ENCODE measurements at regions not wholly inside any gene's neighbourhood (a gene's known extent, or its start where the extent isn't known, plus 50 kb on each side); places are given as distances from the start of the nearest gene placed in this dataset.

DNA sequence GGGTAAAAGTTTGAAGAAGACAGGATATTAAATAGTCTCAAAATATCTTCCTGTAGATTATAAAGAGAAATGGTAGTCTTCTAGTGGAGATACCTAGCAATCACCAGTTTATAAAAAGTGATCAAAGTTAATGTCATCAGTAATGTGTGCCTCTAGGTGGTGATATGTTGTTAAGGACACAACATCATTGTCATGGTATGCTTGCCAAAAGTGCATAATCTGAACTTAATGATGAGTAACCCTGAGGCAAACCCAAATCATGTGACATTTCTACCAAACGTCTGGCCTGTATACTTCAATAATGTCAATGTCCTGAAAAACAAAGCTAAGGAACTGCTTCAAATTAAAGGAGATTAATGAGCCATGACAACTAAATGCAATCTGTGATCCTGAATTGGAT is 214.7 kb downstream of the PHLDA1 start:
- Histone ChIP-seq H3K27ac (ENCODE audit: low read length) (no peak overlapping the region), H2AFZ (ENCODE audit: low read depth, low read length) (no peak overlapping the region), H3K27me3 (ENCODE audit: insufficient read depth, low read depth, low read length) (no peaks in the 10 kb centered on the region), H3K4me2 (ENCODE audit: low read length) (no peak overlapping the region), H3K9ac (ENCODE audit: low read length) (no peak overlapping the region), H3F3A (ENCODE audit: insufficient read depth, low read length, poor library complexity, severe bottlenecking) (peaks cover 9% of the 10 kb centered on the region), H4K20me1 (ENCODE audit: insufficient read depth) (no peaks in the 10 kb centered on the region), H3K36me3 (ENCODE audit: insufficient read depth, low read length) (no peaks in the 10 kb centered on the region), H3K9me3 (ENCODE audit: low read length) (no peaks in the 10 kb centered on the region), H3K4me3 (ENCODE audit: low read length) (no peak overlapping the region), H3K9me2 (ENCODE audit: insufficient read depth, low read length) (no peaks in the 10 kb centered on the region), H3K79me2 (replicated peaks; ENCODE audit: insufficient read depth, low read length) (no peaks in the 10 kb centered on the region)
- TF ChIP-seq, protein P1, sequence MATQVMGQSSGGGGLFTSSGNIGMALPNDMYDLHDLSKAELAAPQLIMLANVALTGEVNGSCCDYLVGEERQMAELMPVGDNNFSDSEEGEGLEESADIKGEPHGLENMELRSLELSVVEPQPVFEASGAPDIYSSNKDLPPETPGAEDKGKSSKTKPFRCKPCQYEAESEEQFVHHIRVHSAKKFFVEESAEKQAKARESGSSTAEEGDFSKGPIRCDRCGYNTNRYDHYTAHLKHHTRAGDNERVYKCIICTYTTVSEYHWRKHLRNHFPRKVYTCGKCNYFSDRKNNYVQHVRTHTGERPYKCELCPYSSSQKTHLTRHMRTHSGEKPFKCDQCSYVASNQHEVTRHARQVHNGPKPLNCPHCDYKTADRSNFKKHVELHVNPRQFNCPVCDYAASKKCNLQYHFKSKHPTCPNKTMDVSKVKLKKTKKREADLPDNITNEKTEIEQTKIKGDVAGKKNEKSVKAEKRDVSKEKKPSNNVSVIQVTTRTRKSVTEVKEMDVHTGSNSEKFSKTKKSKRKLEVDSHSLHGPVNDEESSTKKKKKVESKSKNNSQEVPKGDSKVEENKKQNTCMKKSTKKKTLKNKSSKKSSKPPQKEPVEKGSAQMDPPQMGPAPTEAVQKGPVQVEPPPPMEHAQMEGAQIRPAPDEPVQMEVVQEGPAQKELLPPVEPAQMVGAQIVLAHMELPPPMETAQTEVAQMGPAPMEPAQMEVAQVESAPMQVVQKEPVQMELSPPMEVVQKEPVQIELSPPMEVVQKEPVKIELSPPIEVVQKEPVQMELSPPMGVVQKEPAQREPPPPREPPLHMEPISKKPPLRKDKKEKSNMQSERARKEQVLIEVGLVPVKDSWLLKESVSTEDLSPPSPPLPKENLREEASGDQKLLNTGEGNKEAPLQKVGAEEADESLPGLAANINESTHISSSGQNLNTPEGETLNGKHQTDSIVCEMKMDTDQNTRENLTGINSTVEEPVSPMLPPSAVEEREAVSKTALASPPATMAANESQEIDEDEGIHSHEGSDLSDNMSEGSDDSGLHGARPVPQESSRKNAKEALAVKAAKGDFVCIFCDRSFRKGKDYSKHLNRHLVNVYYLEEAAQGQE (IDR thresholded peaks at IDR 0.05; ENCODE audit: borderline replicate concordance) = no peak

DNA sequence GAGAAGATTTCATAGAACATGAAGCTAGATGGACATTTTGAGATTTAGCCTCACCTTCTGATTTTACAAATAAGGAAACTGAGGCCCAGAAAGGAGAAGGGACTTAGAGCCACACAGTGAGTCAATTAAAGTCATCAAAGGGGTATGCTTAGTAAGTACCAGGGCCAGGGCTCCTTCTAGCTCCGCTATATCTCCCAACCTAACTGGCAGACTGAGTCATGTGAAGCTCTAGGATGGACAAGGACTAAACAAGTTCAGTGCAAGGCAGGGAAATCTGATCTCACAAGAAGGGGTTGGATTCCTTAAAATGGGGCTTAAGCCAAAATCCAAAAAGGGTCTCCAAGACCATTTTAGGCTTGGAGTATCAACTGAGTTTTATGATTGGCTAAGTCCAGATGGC is 215.8 kb downstream of the PHLDA1 start:
- Histone ChIP-seq H3K27me3 (ENCODE audit: insufficient read depth, low read depth, low read length) (no peaks in the 10 kb centered on the region), H4K20me1 (ENCODE audit: insufficient read depth) (no peaks in the 10 kb centered on the region), H3K36me3 (ENCODE audit: insufficient read depth, low read length) (no peaks in the 10 kb centered on the region), H3K4me2 (ENCODE audit: low read length) (peak overlapping the region; percentile 69), H2AFZ (ENCODE audit: low read depth, low read length) (no peak overlapping the region), H3K4me3 (ENCODE audit: low read length) (peak overlapping the region; percentile 55), H3K27ac (ENCODE audit: low read length) (peak overlapping the region; percentile 99), H3K9me3 (ENCODE audit: low read length) (no peaks in the 10 kb centered on the region), H3K79me2 (replicated peaks; ENCODE audit: insufficient read depth, low read length) (no peaks in the 10 kb centered on the region), H3K9me2 (ENCODE audit: insufficient read depth, low read length) (no peaks in the 10 kb centered on the region), H3F3A (ENCODE audit: insufficient read depth, low read length, poor library complexity, severe bottlenecking) (peaks cover 9% of the 10 kb centered on the region), H3K9ac (ENCODE audit: low read length) (peak overlapping the region; percentile 75)
- TF ChIP-seq, protein P2, sequence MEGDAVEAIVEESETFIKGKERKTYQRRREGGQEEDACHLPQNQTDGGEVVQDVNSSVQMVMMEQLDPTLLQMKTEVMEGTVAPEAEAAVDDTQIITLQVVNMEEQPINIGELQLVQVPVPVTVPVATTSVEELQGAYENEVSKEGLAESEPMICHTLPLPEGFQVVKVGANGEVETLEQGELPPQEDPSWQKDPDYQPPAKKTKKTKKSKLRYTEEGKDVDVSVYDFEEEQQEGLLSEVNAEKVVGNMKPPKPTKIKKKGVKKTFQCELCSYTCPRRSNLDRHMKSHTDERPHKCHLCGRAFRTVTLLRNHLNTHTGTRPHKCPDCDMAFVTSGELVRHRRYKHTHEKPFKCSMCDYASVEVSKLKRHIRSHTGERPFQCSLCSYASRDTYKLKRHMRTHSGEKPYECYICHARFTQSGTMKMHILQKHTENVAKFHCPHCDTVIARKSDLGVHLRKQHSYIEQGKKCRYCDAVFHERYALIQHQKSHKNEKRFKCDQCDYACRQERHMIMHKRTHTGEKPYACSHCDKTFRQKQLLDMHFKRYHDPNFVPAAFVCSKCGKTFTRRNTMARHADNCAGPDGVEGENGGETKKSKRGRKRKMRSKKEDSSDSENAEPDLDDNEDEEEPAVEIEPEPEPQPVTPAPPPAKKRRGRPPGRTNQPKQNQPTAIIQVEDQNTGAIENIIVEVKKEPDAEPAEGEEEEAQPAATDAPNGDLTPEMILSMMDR (IDR thresholded peaks at IDR 0.05; ENCODE audit: poor library complexity, severe bottlenecking) = no peak
- TF ChIP-seq TAF1 (IDR thresholded peaks at IDR 0.05; ENCODE audit: low read depth) (no peak), EZH2 (IDR thresholded peaks at IDR 0.05; ENCODE audit: borderline replicate concordance, insufficient read depth, low read length, poor library complexity, severe bottlenecking) (no peak)

DNA sequence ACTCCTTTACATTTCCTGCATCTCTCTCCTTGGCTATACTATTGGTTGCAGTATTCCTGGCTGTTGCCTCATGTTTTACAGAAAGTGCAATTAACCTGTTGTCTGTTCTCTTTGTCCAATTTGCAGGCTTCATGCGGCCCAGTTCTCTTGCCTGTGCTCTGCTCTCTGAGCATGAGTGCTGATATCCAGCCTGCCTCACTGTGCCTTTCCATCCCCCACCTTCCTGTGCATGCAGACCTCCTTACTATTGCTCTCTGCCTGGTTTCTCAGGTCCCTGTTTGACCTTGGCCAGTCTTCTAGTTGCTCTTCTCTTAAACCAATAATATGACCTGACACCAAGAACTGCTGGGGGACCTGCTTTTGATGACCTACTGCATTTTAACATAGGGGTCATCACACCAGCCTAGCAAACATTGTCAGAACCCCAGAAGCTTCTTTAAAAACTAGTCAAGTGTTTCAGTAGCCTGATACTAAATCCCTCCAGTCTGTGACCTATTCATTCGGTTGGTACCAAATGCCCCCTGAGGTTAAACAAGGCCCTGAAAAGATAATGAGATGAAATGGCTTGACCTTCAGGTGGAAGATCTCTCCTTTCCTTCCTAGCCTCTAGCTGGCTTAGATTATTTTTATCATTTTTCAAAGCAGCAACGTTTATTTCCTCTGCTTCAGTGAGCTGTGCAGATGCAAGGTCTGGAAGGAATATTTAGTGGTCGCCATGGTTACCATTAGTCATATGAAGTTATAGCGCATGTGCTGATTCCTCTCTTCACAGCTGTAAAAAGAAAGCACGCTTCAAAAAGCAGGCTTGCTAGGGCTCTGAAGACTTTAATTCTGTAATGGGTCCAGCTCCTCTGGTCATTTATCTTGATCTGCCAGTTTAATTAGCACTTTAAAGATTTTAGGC is 216.5 kb downstream of the PHLDA1 start:
- Histone ChIP-seq H3K4me3 (ENCODE audit: low read length) (peak overlapping the region; percentile 55), H3K9ac (ENCODE audit: low read length) (peak overlapping the region; percentile 75), H3K36me3 (ENCODE audit: insufficient read depth, low read length) (no peaks in the 10 kb centered on the region), H3K9me2 (ENCODE audit: insufficient read depth, low read length) (no peaks in the 10 kb centered on the region), H3K4me2 (ENCODE audit: low read length) (peak overlapping the region; percentile 88), H3K9me3 (ENCODE audit: low read length) (no peaks in the 10 kb centered on the region), H4K20me1 (ENCODE audit: insufficient read depth) (no peaks in the 10 kb centered on the region), H2AFZ (ENCODE audit: low read depth, low read length) (peak overlapping the region; percentile 28), H3K27ac (ENCODE audit: low read length) (peak overlapping the region; percentile 99), H3K79me2 (replicated peaks; ENCODE audit: insufficient read depth, low read length) (no peaks in the 10 kb centered on the region), H3K27me3 (ENCODE audit: insufficient read depth, low read depth, low read length) (no peaks in the 10 kb centered on the region), H3F3A (ENCODE audit: insufficient read depth, low read length, poor library complexity, severe bottlenecking) (peaks cover 9% of the 10 kb centered on the region)
- TF ChIP-seq, protein P1 (IDR thresholded peaks at IDR 0.05; ENCODE audit: borderline replicate concordance) = peak; percentile 93
- peak; percentile 68 for TF ChIP-seq MXI1 (conservative IDR thresholded peaks at IDR 0.05; ENCODE audit: poor library complexity, severe bottlenecking)
- TF ChIP-seq EZH2 (IDR thresholded peaks at IDR 0.05; ENCODE audit: borderline replicate concordance, insufficient read depth, low read length, poor library complexity, severe bottlenecking) = no peak
- peak; percentile 60 for TF ChIP-seq POLR2AphosphoS5 (IDR thresholded peaks at IDR 0.05)
- peak; percentile 78 for TF ChIP-seq EP300 (conservative IDR thresholded peaks at IDR 0.05; ENCODE audit: poor library complexity, severe bottlenecking)
- TF ChIP-seq SMC3 (conservative IDR thresholded peaks at IDR 0.05; ENCODE audit: poor library complexity) = peak; percentile 53
- TF ChIP-seq RAD21 (conservative IDR thresholded peaks at IDR 0.05) = peak; percentile 52
- TF ChIP-seq, protein P2 (IDR thresholded peaks at IDR 0.05; ENCODE audit: poor library complexity, severe bottlenecking) = no peak
- no peak for TF ChIP-seq TAF1 (IDR thresholded peaks at IDR 0.05; ENCODE audit: low read depth)

All from neural cell (in vitro differentiated cells).